ENCODE measurements at regions not wholly inside any gene's neighbourhood (a gene's known extent, or its start where the extent isn't known, plus 50 kb on each side); places are given as distances from the start of the nearest gene placed in this dataset.

DNA sequence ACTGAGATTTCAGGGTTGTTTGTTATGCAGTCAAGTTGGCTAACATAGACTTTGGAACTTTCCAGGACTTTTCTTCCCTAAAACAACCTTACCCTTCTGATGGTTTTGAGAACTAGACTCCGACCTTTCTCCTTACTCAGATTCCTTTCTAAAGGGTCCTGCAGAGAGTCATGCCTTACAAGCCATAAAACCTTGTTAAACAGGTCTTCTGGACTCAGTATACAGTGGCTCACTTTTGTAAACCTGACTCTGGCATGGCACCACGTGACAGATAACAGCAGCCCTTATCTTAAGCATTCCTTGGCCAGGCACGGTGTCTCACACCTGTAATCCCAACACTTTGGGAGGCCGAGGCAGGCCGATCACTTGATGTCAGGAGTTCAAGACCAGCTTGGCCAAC, 253.2 kb upstream of the RAB6C start:
- Mint-ChIP-seq H3K4me1 (no peaks in the 10 kb centered on the region), H3K9me3 (no peaks in the 10 kb centered on the region), H3K27me3 (no peaks in the 10 kb centered on the region), H3K4me3 (no peak overlapping the region), H3K27ac (no peak overlapping the region), H3K36me3 (no peaks in the 10 kb centered on the region)

GRCh38 chr2:129727286-129727685, 252.2 kb upstream of the RAB6C start:
- Mint-ChIP-seq H3K4me3 (no peak overlapping the region), H3K9me3 (no peaks in the 10 kb centered on the region), H3K27ac (no peak overlapping the region), H3K36me3 (no peaks in the 10 kb centered on the region), H3K4me1 (no peaks in the 10 kb centered on the region), H3K27me3 (no peaks in the 10 kb centered on the region)

- Mint-ChIP-seq H3K9me3 (no peaks in the 10 kb centered on the region), H3K4me1 (no peaks in the 10 kb centered on the region), H3K4me3 (no peak overlapping the region), H3K36me3 (no peaks in the 10 kb centered on the region), H3K27ac (no peak overlapping the region), H3K27me3 (no peaks in the 10 kb centered on the region)
Measured at GRCh38 chr2:129728035-129728972, 251.2 kb upstream of the RAB6C start.

GRCh38 chr2:129729011-129729410, 250.5 kb upstream of the RAB6C start:
- H3K4me3 Mint-ChIP-seq, result no peak overlapping the region
- H3K4me1 Mint-ChIP-seq, result no peaks in the 10 kb centered on the region
- H3K27ac Mint-ChIP-seq, result no peak overlapping the region
- no peaks in the 10 kb centered on the region for H3K27me3 Mint-ChIP-seq
- no peaks in the 10 kb centered on the region for H3K36me3 Mint-ChIP-seq
- no peaks in the 10 kb centered on the region for H3K9me3 Mint-ChIP-seq

- Mint-ChIP-seq H3K9me3 (no peaks in the 10 kb centered on the region), H3K4me3 (no peak overlapping the region), H3K36me3 (no peaks in the 10 kb centered on the region), H3K27me3 (no peaks in the 10 kb centered on the region), H3K4me1 (no peaks in the 10 kb centered on the region), H3K27ac (no peak overlapping the region)
Measured at GRCh38 chr2:129729646-129730045, 249.8 kb upstream of the RAB6C start.

DNA sequence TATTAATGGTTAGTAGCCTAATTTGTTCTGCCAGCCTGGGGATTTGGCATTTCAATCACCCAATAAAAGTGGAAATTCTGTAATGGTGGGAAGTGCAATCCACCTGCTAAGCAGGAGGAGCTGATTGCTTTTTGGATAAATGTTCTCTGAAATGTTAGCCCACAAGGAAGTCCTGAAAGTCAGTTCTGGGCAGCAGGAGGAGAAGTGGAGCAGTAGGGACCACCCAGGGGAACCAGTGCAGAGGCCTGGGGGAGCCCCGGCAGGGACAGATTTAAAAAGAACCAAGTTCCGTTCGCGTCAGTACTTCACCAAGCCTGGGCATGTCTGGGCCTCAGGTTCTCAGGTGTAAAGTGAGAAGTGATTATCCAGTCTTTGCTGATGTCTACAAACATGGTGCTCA, 248.5 kb upstream of the RAB6C start:
- no peak overlapping the region for H3K4me3 Mint-ChIP-seq

DNA sequence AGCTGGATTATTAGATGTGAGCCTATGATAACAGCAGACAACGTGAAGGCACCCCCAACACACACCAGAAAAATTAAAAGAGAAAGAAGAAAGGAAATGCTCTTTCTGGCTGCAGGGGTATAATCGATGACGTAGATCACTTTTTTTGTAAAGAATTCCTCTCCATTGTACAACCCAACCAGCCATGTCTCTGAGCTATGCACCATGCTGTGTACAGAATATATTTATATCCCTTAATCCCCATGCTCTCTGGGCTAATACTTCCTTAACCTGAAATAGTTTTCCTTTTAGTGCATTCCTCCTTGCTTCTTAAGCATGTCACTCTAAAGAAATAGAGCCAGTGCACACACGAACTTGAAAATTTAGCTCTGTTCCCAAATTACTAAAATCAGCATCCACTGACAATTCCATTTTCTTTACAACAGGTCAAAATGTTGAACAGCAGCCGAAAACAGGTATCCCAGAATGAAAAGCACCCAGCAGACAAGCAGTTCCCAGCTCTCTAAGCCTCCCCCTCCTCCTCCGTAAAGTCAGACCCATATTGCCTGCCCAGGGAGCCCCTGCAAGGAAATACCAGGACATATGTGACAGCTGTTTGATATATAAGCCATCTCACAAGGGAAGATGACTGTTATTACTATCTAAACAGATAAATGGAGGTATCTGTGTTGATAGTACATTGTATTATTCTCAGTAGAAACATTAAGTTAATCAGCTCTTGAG, 247.4 kb upstream of the RAB6C start:
- H3K27me3 Mint-ChIP-seq, result no peaks in the 10 kb centered on the region
- H3K4me3 Mint-ChIP-seq, result no peak overlapping the region
- H3K36me3 Mint-ChIP-seq, result no peaks in the 10 kb centered on the region
- no peaks in the 10 kb centered on the region for H3K9me3 Mint-ChIP-seq
- H3K4me1 Mint-ChIP-seq, result no peaks in the 10 kb centered on the region
- H3K27ac Mint-ChIP-seq, result no peak overlapping the region

More for the DNA sequence above, 248.5 kb upstream of the RAB6C start:
- H3K27ac Mint-ChIP-seq, result no peak overlapping the region
- no peaks in the 10 kb centered on the region for H3K36me3 Mint-ChIP-seq
- H3K27me3 Mint-ChIP-seq, result no peaks in the 10 kb centered on the region
- H3K9me3 Mint-ChIP-seq, result no peaks in the 10 kb centered on the region
- H3K4me1 Mint-ChIP-seq, result no peaks in the 10 kb centered on the region

DNA sequence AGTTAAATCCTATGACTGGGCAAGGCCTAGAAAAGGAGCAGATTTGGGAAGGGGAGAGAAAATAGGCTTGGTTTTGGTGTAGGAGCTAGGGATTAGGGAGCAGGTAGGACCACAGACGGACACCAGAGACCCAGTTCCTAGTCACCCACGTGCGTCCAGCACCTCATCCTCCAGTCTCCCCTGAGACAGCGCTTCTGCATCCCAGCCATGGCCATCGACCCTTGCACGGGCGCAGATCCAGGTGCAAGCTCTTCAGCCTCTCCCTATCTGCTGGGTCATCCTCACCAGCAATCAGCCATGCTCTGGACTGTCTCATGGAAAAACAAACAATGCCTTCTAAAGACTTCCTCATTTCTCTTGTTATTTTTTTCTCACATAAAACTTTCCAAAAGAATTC, 246.8 kb upstream of the RAB6C start:
- H3K27me3 Mint-ChIP-seq, result no peaks in the 10 kb centered on the region
- no peaks in the 10 kb centered on the region for H3K4me1 Mint-ChIP-seq
- H3K4me3 Mint-ChIP-seq, result no peak overlapping the region
- no peaks in the 10 kb centered on the region for H3K9me3 Mint-ChIP-seq
- H3K36me3 Mint-ChIP-seq, result no peaks in the 10 kb centered on the region
- no peak overlapping the region for H3K27ac Mint-ChIP-seq

GRCh38 chr2:129733041-129733440, 246.4 kb upstream of the RAB6C start:
- Mint-ChIP-seq H3K4me1 (no peaks in the 10 kb centered on the region), H3K36me3 (no peaks in the 10 kb centered on the region), H3K4me3 (no peak overlapping the region), H3K9me3 (no peaks in the 10 kb centered on the region), H3K27ac (no peak overlapping the region), H3K27me3 (no peaks in the 10 kb centered on the region)

DNA sequence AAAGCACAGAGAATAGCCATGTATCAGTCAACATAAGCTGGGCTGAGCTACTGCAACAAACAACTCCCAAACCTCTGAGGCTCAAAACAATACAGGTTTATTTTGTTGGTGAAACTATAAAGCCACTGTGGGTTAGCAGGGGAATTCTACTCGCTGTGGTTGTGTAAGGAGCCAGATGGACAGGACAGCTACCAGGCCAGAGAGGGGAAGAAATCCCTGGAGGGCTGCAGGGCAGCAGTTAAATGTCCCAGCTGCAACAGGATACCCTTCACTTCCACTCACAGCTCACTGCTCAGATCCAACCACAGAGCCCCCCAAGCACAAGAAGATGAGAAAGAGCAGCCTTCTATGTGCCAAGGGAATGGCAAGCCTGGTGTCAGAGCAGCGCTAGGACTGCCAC, 245.9 kb upstream of the RAB6C start:
- Mint-ChIP-seq H3K27me3 (no peaks in the 10 kb centered on the region), H3K27ac (no peak overlapping the region), H3K4me3 (no peak overlapping the region), H3K9me3 (no peaks in the 10 kb centered on the region), H3K36me3 (no peaks in the 10 kb centered on the region), H3K4me1 (no peaks in the 10 kb centered on the region)

DNA sequence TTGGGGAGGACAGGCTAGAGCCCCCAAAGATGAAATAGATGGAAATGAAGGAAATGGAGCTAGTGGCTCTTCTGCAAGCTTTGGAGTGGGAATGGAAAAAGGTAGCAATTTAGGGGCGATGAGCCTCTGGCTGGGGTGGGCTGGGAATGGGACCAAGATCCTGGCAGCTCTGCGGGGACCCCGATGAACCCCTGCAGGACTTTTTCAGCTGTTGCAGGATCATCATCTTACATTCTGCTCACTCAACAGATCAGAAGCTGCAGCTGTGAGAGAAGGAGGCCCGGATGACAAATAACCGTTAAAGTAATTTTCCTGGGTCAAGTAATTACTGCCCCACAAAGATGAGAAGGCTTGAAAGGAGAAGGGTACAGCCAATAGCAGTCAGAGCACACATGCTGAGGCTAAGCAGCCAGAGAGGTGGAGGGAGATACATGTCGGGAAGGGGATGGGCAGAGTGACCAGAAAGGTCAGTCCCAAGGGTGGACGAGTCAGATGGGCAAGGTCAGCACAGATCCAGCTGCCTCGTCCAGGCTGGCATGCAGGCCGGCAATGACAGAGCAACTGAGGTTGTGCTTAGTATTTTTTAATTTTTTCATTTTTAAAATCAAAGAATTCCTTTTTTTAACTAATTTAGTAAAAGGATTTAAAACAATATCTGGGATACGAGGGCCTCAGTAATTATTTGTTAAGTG, 245.0 kb upstream of the RAB6C start:
- no peak overlapping the region for H3K4me3 Mint-ChIP-seq

DNA sequence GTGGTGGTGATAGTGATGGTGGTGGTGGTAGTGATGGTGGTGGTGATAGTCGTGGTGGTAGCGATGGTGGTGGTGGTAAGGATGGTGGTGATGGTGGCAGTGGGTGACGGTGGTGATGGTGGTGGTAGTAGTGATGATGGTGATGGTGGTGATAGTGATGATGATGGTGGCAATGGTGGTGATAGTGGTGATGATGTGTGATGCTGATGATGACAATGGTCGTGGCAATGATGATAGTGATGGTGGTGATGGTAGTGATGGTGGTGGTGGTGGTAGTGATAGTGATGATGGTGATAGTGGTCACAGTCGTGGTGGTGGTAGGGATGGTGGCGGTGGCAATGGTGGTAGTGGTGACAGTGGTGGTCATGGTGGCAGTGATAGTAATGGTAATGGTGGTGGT, 243.9 kb upstream of the RAB6C start:
- H3K9me3 Mint-ChIP-seq, result no peaks in the 10 kb centered on the region
- no peaks in the 10 kb centered on the region for H3K4me1 Mint-ChIP-seq
- H3K27me3 Mint-ChIP-seq, result no peaks in the 10 kb centered on the region
- no peak overlapping the region for H3K27ac Mint-ChIP-seq
- no peaks in the 10 kb centered on the region for H3K36me3 Mint-ChIP-seq
- no peak overlapping the region for H3K4me3 Mint-ChIP-seq

More for the DNA sequence above, 245.0 kb upstream of the RAB6C start:
- H3K27ac Mint-ChIP-seq, result no peak overlapping the region
- no peaks in the 10 kb centered on the region for H3K4me1 Mint-ChIP-seq
- no peaks in the 10 kb centered on the region for H3K9me3 Mint-ChIP-seq
- H3K36me3 Mint-ChIP-seq, result no peaks in the 10 kb centered on the region
- no peaks in the 10 kb centered on the region for H3K27me3 Mint-ChIP-seq

DNA sequence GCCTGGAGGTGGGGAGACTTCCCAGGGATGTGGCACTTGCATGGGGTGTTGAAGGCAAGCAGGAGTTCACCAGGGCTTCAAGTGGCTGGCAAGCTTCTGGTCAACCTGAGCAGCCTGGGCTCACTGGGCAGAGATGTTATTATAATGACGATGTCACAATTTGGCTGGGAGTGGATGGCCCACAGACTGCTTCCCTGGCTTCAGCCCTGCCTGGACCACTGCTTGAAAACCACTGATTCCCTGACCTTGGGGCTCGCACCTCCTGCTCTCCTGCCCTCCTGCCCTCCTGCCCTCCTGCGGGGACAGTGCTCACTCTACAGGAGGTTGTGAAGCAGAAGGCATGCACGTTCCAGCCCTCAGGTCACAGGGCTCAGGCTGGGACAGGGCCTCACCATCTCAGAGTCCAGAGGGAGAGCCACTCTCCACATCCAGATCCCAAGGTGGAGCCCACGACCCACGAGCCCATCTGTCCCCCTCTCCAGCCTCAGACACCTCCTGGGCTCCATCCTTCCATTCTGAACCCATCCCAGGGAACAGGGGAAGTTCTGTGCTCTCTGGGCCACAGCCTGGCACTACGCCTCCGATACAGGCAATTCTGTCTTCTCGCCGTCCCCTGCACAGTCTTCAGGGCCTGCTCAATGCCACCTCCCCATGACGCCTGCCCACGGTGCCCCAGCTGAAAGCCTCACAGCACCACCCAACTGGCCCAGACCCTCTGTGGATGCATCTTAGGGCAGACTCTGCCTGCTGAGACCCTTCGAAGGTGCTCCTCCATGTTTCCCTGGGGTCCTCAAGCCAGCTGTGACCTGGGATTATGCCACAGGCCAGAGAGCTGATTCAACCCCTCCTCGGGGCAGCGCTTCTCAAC, 241.6 kb upstream of the RAB6C start:
- no peaks in the 10 kb centered on the region for H3K9me3 Mint-ChIP-seq
- no peaks in the 10 kb centered on the region for H3K36me3 Mint-ChIP-seq
- H3K4me3 Mint-ChIP-seq, result no peak overlapping the region
- no peaks in the 10 kb centered on the region for H3K4me1 Mint-ChIP-seq
- peaks cover 2% of the 10 kb centered on the region for H3K27me3 Mint-ChIP-seq
- no peak overlapping the region for H3K27ac Mint-ChIP-seq

DNA sequence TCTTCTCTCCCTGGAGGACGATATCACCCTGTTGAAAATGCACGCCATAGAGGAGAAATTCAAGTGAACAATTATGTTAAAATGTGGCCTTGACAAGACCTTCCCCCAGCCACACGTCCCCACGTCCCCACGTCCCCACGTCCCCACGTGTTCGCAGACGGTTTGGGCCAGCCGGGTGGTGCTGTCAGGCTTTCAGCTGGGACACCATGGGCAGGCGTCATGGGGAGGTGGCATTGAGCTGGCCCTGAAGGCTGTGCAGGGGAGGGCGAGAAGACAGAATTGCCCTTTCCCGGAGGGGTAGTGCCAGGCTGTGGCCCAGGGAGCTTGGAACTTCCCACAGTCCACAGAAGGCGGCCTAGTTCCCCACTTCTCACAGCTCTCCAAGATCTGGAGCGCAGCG, 240.7 kb upstream of the RAB6C start:
- Mint-ChIP-seq H3K36me3 (no peaks in the 10 kb centered on the region), H3K27me3 (peaks cover 2% of the 10 kb centered on the region), H3K4me1 (no peaks in the 10 kb centered on the region), H3K9me3 (no peaks in the 10 kb centered on the region), H3K4me3 (no peak overlapping the region), H3K27ac (no peak overlapping the region)

DNA sequence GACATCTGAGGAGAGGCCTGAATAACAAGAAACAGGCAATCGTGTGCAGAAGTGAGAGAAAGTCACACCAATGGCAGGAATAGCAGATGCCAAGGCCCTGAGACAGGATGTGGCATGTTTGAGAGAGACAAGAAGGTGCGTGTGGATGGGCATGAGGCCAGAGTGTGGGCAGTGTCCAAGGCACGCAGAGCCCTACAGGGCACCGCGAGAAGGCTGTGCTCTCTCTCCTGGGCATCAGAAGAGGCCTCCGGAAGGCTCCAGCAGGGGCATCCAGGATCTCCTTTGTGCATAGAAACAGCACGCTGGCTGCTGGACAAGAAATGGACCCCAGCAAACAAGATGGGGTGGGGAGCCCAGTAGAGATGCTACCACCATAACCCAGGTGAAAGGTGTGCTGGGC, 239.0 kb upstream of the RAB6C start:
- H3K36me3 Mint-ChIP-seq, result no peaks in the 10 kb centered on the region
- H3K27ac Mint-ChIP-seq, result no peak overlapping the region
- H3K9me3 Mint-ChIP-seq, result no peaks in the 10 kb centered on the region
- no peak overlapping the region for H3K4me3 Mint-ChIP-seq
- H3K4me1 Mint-ChIP-seq, result no peaks in the 10 kb centered on the region
- peaks cover 2% of the 10 kb centered on the region for H3K27me3 Mint-ChIP-seq

All from activated naive CD4-positive, alpha-beta T cell treated with anti-CD3 and anti-CD28 coated beads, Interleukin-2, amount 50 U/mL, for 24 hours (primary cell).